ENCODE measurements at regions not wholly inside any gene's neighbourhood (a gene's known extent, or its start where the extent isn't known, plus 50 kb on each side); places are given as distances from the start of the nearest gene placed in this dataset.

GRCh38 chr2:106997204-106997603 is 111.2 kb upstream of the ST6GAL2 start:
- Histone ChIP-seq H3K27ac (replicated peaks) (no peak overlapping the region), H3K27me3 (ENCODE audit: insufficient read depth, poor library complexity, severe bottlenecking) (no peaks in the 10 kb centered on the region), H3K4me3 (replicated peaks; ENCODE audit: insufficient read depth, low read length) (no peak overlapping the region)
- TF ChIP-seq POLR2AphosphoS5 (IDR thresholded peaks at IDR 0.05; ENCODE audit: low read depth) (no peak), SPI1 (IDR thresholded peaks at IDR 0.05; ENCODE audit: borderline replicate concordance, low read depth) (no peak), CTCF (IDR thresholded peaks at IDR 0.05; ENCODE audit: insufficient read depth, low read length) (no peak), GABPA (IDR thresholded peaks at IDR 0.05; ENCODE audit: low read depth) (no peak), REST (IDR thresholded peaks at IDR 0.05; ENCODE audit: insufficient replicate concordance, low read depth) (no peak)
- no peak for DNase-seq (ENCODE audit: low read depth in 1 of 2, low spot score in 1 of 2)

GRCh38 chr2:107001062-107001461 is 115.1 kb upstream of the ST6GAL2 start:
- H3K27me3 ChIP-seq (ENCODE audit: insufficient read depth, poor library complexity, severe bottlenecking), result no peaks in the 10 kb centered on the region
- TF ChIP-seq POLR2AphosphoS5 (IDR thresholded peaks at IDR 0.05; ENCODE audit: low read depth) (no peak), GABPA (IDR thresholded peaks at IDR 0.05; ENCODE audit: low read depth) (no peak), SPI1 (IDR thresholded peaks at IDR 0.05; ENCODE audit: borderline replicate concordance, low read depth) (no peak), CTCF (IDR thresholded peaks at IDR 0.05; ENCODE audit: insufficient read depth, low read length) (no peak), REST (IDR thresholded peaks at IDR 0.05; ENCODE audit: insufficient replicate concordance, low read depth) (no peak)
- H3K27ac ChIP-seq (replicated peaks), result no peak overlapping the region
- H3K4me3 ChIP-seq (replicated peaks; ENCODE audit: insufficient read depth, low read length), result no peak overlapping the region
- no peak for DNase-seq (ENCODE audit: low read depth in 1 of 2, low spot score in 1 of 2)

GRCh38 chr2:107001551-107001950 is 115.6 kb upstream of the ST6GAL2 start:
- no peak for TF ChIP-seq REST (IDR thresholded peaks at IDR 0.05; ENCODE audit: insufficient replicate concordance, low read depth)
- H3K27ac ChIP-seq (replicated peaks), result no peak overlapping the region
- H3K27me3 ChIP-seq (ENCODE audit: insufficient read depth, poor library complexity, severe bottlenecking), result no peaks in the 10 kb centered on the region
- DNase-seq (ENCODE audit: low read depth in 1 of 2, low spot score in 1 of 2), result no peak
- no peak overlapping the region for H3K4me3 ChIP-seq (replicated peaks; ENCODE audit: insufficient read depth, low read length)

Measured in HL-60 (cell line).